CD4-positive, alpha-beta T cell (primary cell): ENCODE measurements at regions not wholly inside any gene's neighbourhood (a gene's known extent, or its start where the extent isn't known, plus 50 kb on each side); places are given as distances from the start of the nearest gene placed in this dataset.

ENCODE experiments used
- ATAC-seq: fragments of 200-7000 bp; cut with Tn5 transposase; one replicate; pipeline ENCODE4 v1.10.0; 2022; ENCODE audit warnings: mild to moderate bottlenecking; ENCODE audit not compliant: poor library complexity
- CTCF ChIA-PET: fragments of 350-600 bp; sonication (Branson Sonifier 250); formaldehyde crosslinking; loops from one replicate; lab custom pipeline; 2021; ENCODE audit warnings: antibody characterized with exemption, inconsistent platforms; lab: Charles Lee
- POLR2A ChIA-PET: fragments of 350-600 bp; sonication (Branson Sonifier 250); formaldehyde crosslinking; loops from one replicate; lab custom pipeline; 2021; ENCODE audit warnings: antibody characterized with exemption, inconsistent platforms; lab: Charles Lee
- DNase-seq, 14 experiments: peaks; one replicate each; pipeline ENCODE4 v3.0.0-alpha.2; 2013 to 2020; ENCODE audit warnings: mixed read lengths in 2 of 14
- H3K27ac ChIP-seq, 2 donors: one replicate each; pipeline versions ENCODE4 v1.5.1 to v1.7.0; 2013; ENCODE audit warnings: low read length in 2 of 2, low read depth in 1 of 2, mild to moderate bottlenecking in 1 of 2
- H3K27me3 ChIP-seq, 2 experiments: 1 replicate in 1 of 2; 2 replicates in 1 of 2; pipeline versions ENCODE4 v1.6.1 to v1.7.0; 2013; ENCODE audit warnings: low read length in 2 of 2, control low read depth in 1 of 2, mild to moderate bottlenecking in 1 of 2, moderate library complexity in 1 of 2; ENCODE audit not compliant: insufficient read depth in 2 of 2, control insufficient read depth in 1 of 2
- H3K36me3 ChIP-seq: one replicate; pipeline ENCODE4 v1.6.1; 2013; ENCODE audit warnings: low read length, control low read depth; ENCODE audit not compliant: insufficient read depth
- H3K4me1 ChIP-seq: one replicate; pipeline ENCODE4 v1.6.1; 2013; ENCODE audit warnings: low read length, control low read depth; ENCODE audit not compliant: insufficient read depth
- H3K4me3 ChIP-seq: one replicate; pipeline ENCODE4 v1.5.1; 2013; ENCODE audit warnings: mild to moderate bottlenecking, low read length, moderate library complexity
- H3K9me3 ChIP-seq, 2 experiments: 1 replicate in 1 of 2; 2 replicates in 1 of 2; pipeline versions ENCODE4 v1.6.1 to v1.7.0; 2013; ENCODE audit warnings: low read length in 2 of 2, mild to moderate bottlenecking in 2 of 2, control low read depth in 1 of 2, moderate library complexity in 1 of 2; ENCODE audit not compliant: control insufficient read depth in 1 of 2, insufficient read depth in 1 of 2
- H3K27ac Mint-ChIP-seq: one replicate; pipeline ENCODE4 v1.8.0; 2020; ENCODE audit warnings: mixed read lengths
- H3K27me3 Mint-ChIP-seq: one replicate; pipeline ENCODE4 v1.8.0; 2021; ENCODE audit warnings: mixed read lengths
- H3K36me3 Mint-ChIP-seq: one replicate; pipeline ENCODE4 v1.8.0; 2021; ENCODE audit warnings: low read depth, mixed read lengths
- H3K4me1 Mint-ChIP-seq: one replicate; pipeline ENCODE4 v1.8.0; 2021; ENCODE audit warnings: low read depth, mixed read lengths
- H3K4me3 Mint-ChIP-seq: one replicate; pipeline ENCODE4 v1.8.0; 2020; ENCODE audit warnings: mild to moderate bottlenecking, mixed read lengths
- H3K9me3 Mint-ChIP-seq: one replicate; pipeline ENCODE4 v1.8.0; 2020; ENCODE audit warnings: mixed read lengths
- intact Hi-C, 2 experiments: fragments of 100-400 bp; cut with DNase I in 1 of 2; cut with micrococcal nuclease in 1 of 2; formaldehyde crosslinking; loops; one replicate each; pipeline versions ENCODE4 v1.15.1 to v1.9.0; 2023 to 2025; cut with DNase I, micrococcal nuclease
- TF ChIP-seq, protein P1 (sequence below): fragments of 200-600 bp; IDR thresholded peaks from one replicate; pipeline ENCODE4 v1.8.0; 2022; ENCODE audit warnings: antibody characterized with exemption, mild to moderate bottlenecking

GRCh38 chr20:21901470-21902275 lies 196.2 kb downstream of the PAX1 start:
- TF ChIP-seq, protein P1, sequence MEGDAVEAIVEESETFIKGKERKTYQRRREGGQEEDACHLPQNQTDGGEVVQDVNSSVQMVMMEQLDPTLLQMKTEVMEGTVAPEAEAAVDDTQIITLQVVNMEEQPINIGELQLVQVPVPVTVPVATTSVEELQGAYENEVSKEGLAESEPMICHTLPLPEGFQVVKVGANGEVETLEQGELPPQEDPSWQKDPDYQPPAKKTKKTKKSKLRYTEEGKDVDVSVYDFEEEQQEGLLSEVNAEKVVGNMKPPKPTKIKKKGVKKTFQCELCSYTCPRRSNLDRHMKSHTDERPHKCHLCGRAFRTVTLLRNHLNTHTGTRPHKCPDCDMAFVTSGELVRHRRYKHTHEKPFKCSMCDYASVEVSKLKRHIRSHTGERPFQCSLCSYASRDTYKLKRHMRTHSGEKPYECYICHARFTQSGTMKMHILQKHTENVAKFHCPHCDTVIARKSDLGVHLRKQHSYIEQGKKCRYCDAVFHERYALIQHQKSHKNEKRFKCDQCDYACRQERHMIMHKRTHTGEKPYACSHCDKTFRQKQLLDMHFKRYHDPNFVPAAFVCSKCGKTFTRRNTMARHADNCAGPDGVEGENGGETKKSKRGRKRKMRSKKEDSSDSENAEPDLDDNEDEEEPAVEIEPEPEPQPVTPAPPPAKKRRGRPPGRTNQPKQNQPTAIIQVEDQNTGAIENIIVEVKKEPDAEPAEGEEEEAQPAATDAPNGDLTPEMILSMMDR = no peak
- ATAC-seq (no peak), DNase-seq (no peak)
- peaks cover 7% of the 10 kb centered on the region for H3K9me3 Mint-ChIP-seq
- no peak overlapping the region for H3K4me3 ChIP-seq
- H3K9me3 ChIP-seq = peaks cover 0 to 7% of the 10 kb centered on the region in 2 experiments
- no peaks in the 10 kb centered on the region for H3K27me3 ChIP-seq
- intact Hi-C loops = no loop called here
- no peaks in the 10 kb centered on the region for H3K36me3 ChIP-seq
- ChIA-PET CTCF (no interaction called here), POLR2A (no interaction called here)
- no peaks in the 10 kb centered on the region for H3K4me1 ChIP-seq
- no peaks in the 10 kb centered on the region for H3K27me3 Mint-ChIP-seq
- H3K4me3 Mint-ChIP-seq = no peak overlapping the region
- H3K27ac ChIP-seq = no peak overlapping the region
- H3K36me3 Mint-ChIP-seq = no peaks in the 10 kb centered on the region
- no peaks in the 10 kb centered on the region for H3K4me1 Mint-ChIP-seq
- no peak overlapping the region for H3K27ac Mint-ChIP-seq

DNA sequence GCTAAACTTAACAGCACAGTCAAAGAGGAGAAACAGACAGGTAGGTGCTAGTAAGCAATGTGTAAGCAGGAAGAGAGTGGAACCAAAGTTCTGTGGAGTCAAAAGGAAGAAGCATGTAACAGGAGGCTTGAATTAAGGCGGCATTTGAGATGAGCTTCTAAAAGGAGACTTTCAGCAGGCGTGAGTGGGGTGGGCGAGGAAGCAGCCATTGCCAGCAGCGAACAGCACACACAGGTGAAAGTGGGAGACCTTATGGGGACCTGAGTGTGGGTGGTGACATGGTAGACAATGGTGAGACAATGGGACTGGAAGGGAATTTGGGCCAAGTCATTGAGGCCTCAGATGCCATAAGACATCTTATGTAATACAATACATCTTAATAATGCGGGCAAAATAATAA lies 195.0 kb downstream of the PAX1 start:
- peaks cover 1% of the 10 kb centered on the region for H3K9me3 Mint-ChIP-seq
- H3K27me3 Mint-ChIP-seq = no peaks in the 10 kb centered on the region

DNA sequence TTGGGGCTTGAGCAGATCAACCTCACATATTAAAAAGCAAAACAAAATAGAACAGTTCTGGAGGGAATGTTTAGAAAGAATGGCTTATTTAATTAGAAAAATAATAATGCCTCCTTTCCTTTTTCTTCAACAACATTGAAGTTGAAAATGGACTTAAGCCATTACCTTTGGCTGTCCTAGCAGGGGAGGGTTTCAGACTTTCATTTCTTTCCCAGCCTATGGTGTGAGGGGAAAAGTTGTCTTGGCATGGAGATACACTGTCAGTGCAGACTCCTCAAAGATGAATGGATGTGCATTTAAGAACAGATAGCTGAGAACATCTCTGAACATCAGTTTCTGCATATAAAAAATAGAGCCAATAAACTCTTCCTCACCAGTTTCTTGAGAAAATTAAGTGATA lies 169.5 kb downstream of the PAX1 start:
- H3K9me3 Mint-ChIP-seq = peaks cover 20% of the 10 kb centered on the region
- no peaks in the 10 kb centered on the region for H3K27me3 Mint-ChIP-seq
- no peak overlapping the region for H3K4me3 Mint-ChIP-seq
- Histone ChIP-seq H3K9me3 (peaks cover 4 to 6% of the 10 kb centered on the region in 2 experiments), H3K36me3 (no peaks in the 10 kb centered on the region), H3K27me3 (no peaks in the 10 kb centered on the region), H3K4me3 (no peak overlapping the region), H3K4me1 (no peaks in the 10 kb centered on the region), H3K27ac (no peak overlapping the region)
- ChIA-PET CTCF (no interaction called here), POLR2A (no interaction called here)
- intact Hi-C loops = no loop called here
- TF ChIP-seq, protein P1 = no peak
- DNase-seq (no peak), ATAC-seq (no peak)
- H3K4me1 Mint-ChIP-seq = no peaks in the 10 kb centered on the region
- H3K36me3 Mint-ChIP-seq = no peaks in the 10 kb centered on the region
- no peak overlapping the region for H3K27ac Mint-ChIP-seq

More for the DNA sequence above, 195.0 kb downstream of the PAX1 start:
- no peak for DNase-seq
- ATAC-seq = no peak
- ChIA-PET CTCF (no interaction called here), POLR2A (no interaction called here)
- intact Hi-C loops = no loop called here
- Histone ChIP-seq H3K36me3 (no peaks in the 10 kb centered on the region), H3K4me3 (no peak overlapping the region), H3K9me3 (peaks cover 0 to 7% of the 10 kb centered on the region in 2 experiments), H3K4me1 (no peaks in the 10 kb centered on the region), H3K27me3 (no peaks in the 10 kb centered on the region), H3K27ac (no peak overlapping the region)
- Mint-ChIP-seq H3K4me3 (no peak overlapping the region), H3K4me1 (no peaks in the 10 kb centered on the region), H3K27ac (no peak overlapping the region), H3K36me3 (no peaks in the 10 kb centered on the region)
- TF ChIP-seq, protein P1 = no peak
